ENCODE measurements at regions not wholly inside any gene's neighbourhood (a gene's known extent, or its start where the extent isn't known, plus 50 kb on each side); places are given as distances from the start of the nearest gene placed in this dataset.

- Histone ChIP-seq H3K27me3 (ENCODE audit: low read depth, low read length) (no peaks in the 10 kb centered on the region), H3K4me1 (ENCODE audit: control insufficient read depth in 1 of 2, insufficient read depth in 2 of 2, low read length in 2 of 2) (no peaks in the 10 kb centered on the region), H3K9me3 (ENCODE audit: control insufficient read depth in 1 of 2, low read length in 2 of 2) (no peaks in the 10 kb centered on the region), H3K36me3 (ENCODE audit: control insufficient read depth in 1 of 2, insufficient read depth in 2 of 2, low read length in 2 of 2) (no peaks in the 10 kb centered on the region), H3K27ac (ENCODE audit: low read length) (no peak overlapping the region), H3K4me3 (ENCODE audit: low read depth in 1 of 2, low read length in 2 of 2) (no peak overlapping the region)
Observed at GRCh38 chr4:44861756-44862155, 135.4 kb upstream of the GNPDA2 start.

- no peaks in the 10 kb centered on the region for H3K27me3 ChIP-seq (ENCODE audit: low read depth, low read length)
- H3K27ac ChIP-seq (ENCODE audit: low read length), result no peak overlapping the region
- H3K36me3 ChIP-seq (ENCODE audit: control insufficient read depth in 1 of 2, insufficient read depth in 2 of 2, low read length in 2 of 2), result no peaks in the 10 kb centered on the region
- no peak overlapping the region for H3K4me3 ChIP-seq (ENCODE audit: low read depth in 1 of 2, low read length in 2 of 2)
- no peaks in the 10 kb centered on the region for H3K4me1 ChIP-seq (ENCODE audit: control insufficient read depth in 1 of 2, insufficient read depth in 2 of 2, low read length in 2 of 2)
- no peaks in the 10 kb centered on the region for H3K9me3 ChIP-seq (ENCODE audit: control insufficient read depth in 1 of 2, low read length in 2 of 2)
Observed at GRCh38 chr4:44859477-44859876, 133.1 kb upstream of the GNPDA2 start.

- H3K36me3 ChIP-seq (ENCODE audit: control insufficient read depth in 1 of 2, insufficient read depth in 2 of 2, low read length in 2 of 2), result no peaks in the 10 kb centered on the region
- H3K4me3 ChIP-seq (ENCODE audit: low read depth in 1 of 2, low read length in 2 of 2), result no peak overlapping the region
- no peak overlapping the region for H3K27ac ChIP-seq (ENCODE audit: low read length)
- H3K27me3 ChIP-seq (ENCODE audit: low read depth, low read length), result no peaks in the 10 kb centered on the region
- H3K9me3 ChIP-seq (ENCODE audit: control insufficient read depth in 1 of 2, low read length in 2 of 2), result no peaks in the 10 kb centered on the region
- H3K4me1 ChIP-seq (ENCODE audit: control insufficient read depth in 1 of 2, insufficient read depth in 2 of 2, low read length in 2 of 2), result peaks cover 0 to 7% of the 10 kb centered on the region in 2 donors
Observed at GRCh38 chr4:44848466-44848865, 122.1 kb upstream of the GNPDA2 start.

GRCh38 chr4:44845993-44846392, 119.6 kb upstream of the GNPDA2 start:
- Histone ChIP-seq H3K27me3 (ENCODE audit: low read depth, low read length) (no peaks in the 10 kb centered on the region), H3K36me3 (ENCODE audit: control insufficient read depth in 1 of 2, insufficient read depth in 2 of 2, low read length in 2 of 2) (no peaks in the 10 kb centered on the region), H3K9me3 (ENCODE audit: control insufficient read depth in 1 of 2, low read length in 2 of 2) (no peaks in the 10 kb centered on the region), H3K4me3 (ENCODE audit: low read depth in 1 of 2, low read length in 2 of 2) (no peak overlapping the region), H3K27ac (ENCODE audit: low read length) (no peak overlapping the region), H3K4me1 (ENCODE audit: control insufficient read depth in 1 of 2, insufficient read depth in 2 of 2, low read length in 2 of 2) (peaks cover 0 to 7% of the 10 kb centered on the region in 2 donors)

GRCh38 chr4:44845309-44845708, 119.0 kb upstream of the GNPDA2 start:
- H3K27me3 ChIP-seq (ENCODE audit: low read depth, low read length), result no peaks in the 10 kb centered on the region
- H3K9me3 ChIP-seq (ENCODE audit: control insufficient read depth in 1 of 2, low read length in 2 of 2), result no peaks in the 10 kb centered on the region
- H3K4me3 ChIP-seq (ENCODE audit: low read depth in 1 of 2, low read length in 2 of 2), result no peak overlapping the region
- no peak overlapping the region for H3K27ac ChIP-seq (ENCODE audit: low read length)
- no peaks in the 10 kb centered on the region for H3K36me3 ChIP-seq (ENCODE audit: control insufficient read depth in 1 of 2, insufficient read depth in 2 of 2, low read length in 2 of 2)
- H3K4me1 ChIP-seq (ENCODE audit: control insufficient read depth in 1 of 2, insufficient read depth in 2 of 2, low read length in 2 of 2), result peaks cover 0 to 7% of the 10 kb centered on the region in 2 donors

GRCh38 chr4:44842531-44842930, 116.2 kb upstream of the GNPDA2 start:
- Histone ChIP-seq H3K4me3 (ENCODE audit: low read depth in 1 of 2, low read length in 2 of 2) (no peak overlapping the region), H3K9me3 (ENCODE audit: control insufficient read depth in 1 of 2, low read length in 2 of 2) (no peaks in the 10 kb centered on the region), H3K27me3 (ENCODE audit: low read depth, low read length) (no peaks in the 10 kb centered on the region), H3K36me3 (ENCODE audit: control insufficient read depth in 1 of 2, insufficient read depth in 2 of 2, low read length in 2 of 2) (no peaks in the 10 kb centered on the region), H3K27ac (ENCODE audit: low read length) (no peak overlapping the region), H3K4me1 (ENCODE audit: control insufficient read depth in 1 of 2, insufficient read depth in 2 of 2, low read length in 2 of 2) (peaks cover 0 to 7% of the 10 kb centered on the region in 2 donors)

- no peak overlapping the region for H3K4me3 ChIP-seq (ENCODE audit: low read depth in 1 of 2, low read length in 2 of 2)
- H3K27me3 ChIP-seq (ENCODE audit: low read depth, low read length), result no peaks in the 10 kb centered on the region
- H3K9me3 ChIP-seq (ENCODE audit: control insufficient read depth in 1 of 2, low read length in 2 of 2), result peaks cover 0 to 11% of the 10 kb centered on the region in 2 donors
- H3K4me1 ChIP-seq (ENCODE audit: control insufficient read depth in 1 of 2, insufficient read depth in 2 of 2, low read length in 2 of 2), result no peaks in the 10 kb centered on the region
- H3K36me3 ChIP-seq (ENCODE audit: control insufficient read depth in 1 of 2, insufficient read depth in 2 of 2, low read length in 2 of 2), result no peaks in the 10 kb centered on the region
- H3K27ac ChIP-seq (ENCODE audit: low read length), result no peak overlapping the region
Observed at GRCh38 chr4:44817930-44818329, 91.6 kb upstream of the GNPDA2 start.

GRCh38 chr4:44806071-44806470, 79.7 kb upstream of the GNPDA2 start:
- Histone ChIP-seq H3K9me3 (ENCODE audit: control insufficient read depth in 1 of 2, low read length in 2 of 2) (no peaks in the 10 kb centered on the region), H3K4me1 (ENCODE audit: control insufficient read depth in 1 of 2, insufficient read depth in 2 of 2, low read length in 2 of 2) (no peaks in the 10 kb centered on the region), H3K27ac (ENCODE audit: low read length) (no peak overlapping the region), H3K27me3 (ENCODE audit: low read depth, low read length) (no peaks in the 10 kb centered on the region), H3K36me3 (ENCODE audit: control insufficient read depth in 1 of 2, insufficient read depth in 2 of 2, low read length in 2 of 2) (no peaks in the 10 kb centered on the region), H3K4me3 (ENCODE audit: low read depth in 1 of 2, low read length in 2 of 2) (no peak overlapping the region)

GRCh38 chr4:44804301-44804700, 77.9 kb upstream of the GNPDA2 start:
- H3K4me1 ChIP-seq (ENCODE audit: control insufficient read depth in 1 of 2, insufficient read depth in 2 of 2, low read length in 2 of 2), result no peaks in the 10 kb centered on the region
- no peaks in the 10 kb centered on the region for H3K36me3 ChIP-seq (ENCODE audit: control insufficient read depth in 1 of 2, insufficient read depth in 2 of 2, low read length in 2 of 2)
- no peaks in the 10 kb centered on the region for H3K9me3 ChIP-seq (ENCODE audit: control insufficient read depth in 1 of 2, low read length in 2 of 2)
- H3K27ac ChIP-seq (ENCODE audit: low read length), result no peak overlapping the region
- no peaks in the 10 kb centered on the region for H3K27me3 ChIP-seq (ENCODE audit: low read depth, low read length)
- H3K4me3 ChIP-seq (ENCODE audit: low read depth in 1 of 2, low read length in 2 of 2), result no peak overlapping the region

GRCh38 chr4:44801384-44801783, 75.0 kb upstream of the GNPDA2 start:
- Histone ChIP-seq H3K27me3 (ENCODE audit: low read depth, low read length) (no peaks in the 10 kb centered on the region), H3K4me3 (ENCODE audit: low read depth in 1 of 2, low read length in 2 of 2) (no peak overlapping the region)

GRCh38 chr4:44791831-44792230, 65.5 kb upstream of the GNPDA2 start:
- Histone ChIP-seq H3K27me3 (ENCODE audit: low read depth, low read length) (no peaks in the 10 kb centered on the region), H3K27ac (ENCODE audit: low read length) (no peak overlapping the region), H3K4me1 (ENCODE audit: control insufficient read depth in 1 of 2, insufficient read depth in 2 of 2, low read length in 2 of 2) (no peaks in the 10 kb centered on the region), H3K4me3 (ENCODE audit: low read depth in 1 of 2, low read length in 2 of 2) (no peak overlapping the region), H3K9me3 (ENCODE audit: control insufficient read depth in 1 of 2, low read length in 2 of 2) (no peaks in the 10 kb centered on the region), H3K36me3 (ENCODE audit: control insufficient read depth in 1 of 2, insufficient read depth in 2 of 2, low read length in 2 of 2) (no peaks in the 10 kb centered on the region)

More at GRCh38 chr4:44801384-44801783, 75.0 kb upstream of the GNPDA2 start:
- Histone ChIP-seq H3K4me1 (ENCODE audit: control insufficient read depth in 1 of 2, insufficient read depth in 2 of 2, low read length in 2 of 2) (no peaks in the 10 kb centered on the region), H3K9me3 (ENCODE audit: control insufficient read depth in 1 of 2, low read length in 2 of 2) (peaks cover 0 to 8% of the 10 kb centered on the region in 2 donors), H3K27ac (ENCODE audit: low read length) (no peak overlapping the region), H3K36me3 (ENCODE audit: control insufficient read depth in 1 of 2, insufficient read depth in 2 of 2, low read length in 2 of 2) (no peaks in the 10 kb centered on the region)

- no peak overlapping the region for H3K27ac ChIP-seq (ENCODE audit: low read length)
- no peaks in the 10 kb centered on the region for H3K4me1 ChIP-seq (ENCODE audit: control insufficient read depth in 1 of 2, insufficient read depth in 2 of 2, low read length in 2 of 2)
- H3K4me3 ChIP-seq (ENCODE audit: low read depth in 1 of 2, low read length in 2 of 2), result no peak overlapping the region
- no peaks in the 10 kb centered on the region for H3K27me3 ChIP-seq (ENCODE audit: low read depth, low read length)
- H3K36me3 ChIP-seq (ENCODE audit: control insufficient read depth in 1 of 2, insufficient read depth in 2 of 2, low read length in 2 of 2), result no peaks in the 10 kb centered on the region
- no peaks in the 10 kb centered on the region for H3K9me3 ChIP-seq (ENCODE audit: control insufficient read depth in 1 of 2, low read length in 2 of 2)
Observed at GRCh38 chr4:44777115-44777514, 50.8 kb upstream of the GNPDA2 start.
